ENCODE measurements at regions not wholly inside any gene's neighbourhood (a gene's known extent, or its start where the extent isn't known, plus 50 kb on each side); places are given as distances from the start of the nearest gene placed in this dataset.
"Not testable (repeated sequence)": the region's sequence is repeated elsewhere in the genome, so short reads cannot be mapped to it uniquely, and the experiment has no call there.

GRCh38 chr2:207230261-207231105, 64.7 kb upstream of the KLF7 start:
- Mint-ChIP-seq H3K36me3 (ENCODE audit: low read depth) (no peaks in the 10 kb centered on the region), H3K27ac (no peak overlapping the region), H3K4me1 (peaks cover 7% of the 10 kb centered on the region), H3K27me3 (peaks cover 2% of the 10 kb centered on the region), H3K4me3 (no peak overlapping the region), H3K9me3 (peaks cover 4% of the 10 kb centered on the region)
- DNase-seq, result no peak
- no peak for ATAC-seq (ENCODE audit: low read depth)
- intact Hi-C loops (cut with micrococcal nuclease), result no loop called here
- TF ChIP-seq CTCF (IDR thresholded peaks at IDR 0.05), result no peak
- ChIA-PET CTCF (no interaction called here), POLR2A (no interaction called here)

GRCh38 chr2:207231106-207231865, 65.5 kb upstream of the KLF7 start:
- intact Hi-C loops (cut with micrococcal nuclease), result no loop called here
- no peak overlapping the region for H3K27ac Mint-ChIP-seq
- H3K9me3 Mint-ChIP-seq, result peaks cover 4% of the 10 kb centered on the region
- H3K36me3 Mint-ChIP-seq (ENCODE audit: low read depth), result no peaks in the 10 kb centered on the region
- H3K4me1 Mint-ChIP-seq, result peaks cover 7% of the 10 kb centered on the region
- no peak for TF ChIP-seq CTCF (IDR thresholded peaks at IDR 0.05)
- DNase-seq (no peak), ATAC-seq (ENCODE audit: low read depth) (no peak)
- POLR2A ChIA-PET, result no interaction called here
- CTCF ChIA-PET, result no interaction called here
- no peak overlapping the region for H3K4me3 Mint-ChIP-seq
- peaks cover 2% of the 10 kb centered on the region for H3K27me3 Mint-ChIP-seq

GRCh38 chr2:207231967-207232366, 66.2 kb upstream of the KLF7 start:
- no peak for ATAC-seq (ENCODE audit: low read depth)
- intact Hi-C loops (cut with micrococcal nuclease), result no loop called here
- Mint-ChIP-seq H3K4me1 (peaks cover 7% of the 10 kb centered on the region), H3K4me3 (no peak overlapping the region), H3K27ac (no peak overlapping the region), H3K9me3 (peaks cover 4% of the 10 kb centered on the region), H3K36me3 (ENCODE audit: low read depth) (no peaks in the 10 kb centered on the region), H3K27me3 (peaks cover 2% of the 10 kb centered on the region)
- no peak for DNase-seq
- ChIA-PET CTCF (no interaction called here), POLR2A (no interaction called here)
- no peak for TF ChIP-seq CTCF (IDR thresholded peaks at IDR 0.05)

GRCh38 chr2:207233141-207233540, 67.4 kb upstream of the KLF7 start:
- H3K27ac Mint-ChIP-seq; intact Hi-C loops (cut with micrococcal nuclease); CTCF ChIA-PET; H3K27me3 Mint-ChIP-seq; ATAC-seq (ENCODE audit: low read depth); H3K4me1 Mint-ChIP-seq; DNase-seq; H3K9me3 Mint-ChIP-seq; H3K4me3 Mint-ChIP-seq; H3K36me3 Mint-ChIP-seq (ENCODE audit: low read depth): not testable (repeated sequence)
- POLR2A ChIA-PET, result interaction anchor here (0.6 kb wide), 1 partner anchor 81 kb away, joined by 3 read pairs; no protein-coding TSS in a partner anchor

- CTCF ChIA-PET, result no interaction called here
- H3K36me3 Mint-ChIP-seq (ENCODE audit: low read depth), result no peaks in the 10 kb centered on the region
- intact Hi-C loops (cut with micrococcal nuclease), result no loop called here
- peaks cover 4% of the 10 kb centered on the region for H3K9me3 Mint-ChIP-seq
- no peak overlapping the region for H3K4me3 Mint-ChIP-seq
- no peak overlapping the region for H3K27ac Mint-ChIP-seq
- DNase-seq, result no peak
- H3K27me3 Mint-ChIP-seq, result peaks cover 2% of the 10 kb centered on the region
- H3K4me1 Mint-ChIP-seq, result peaks cover 7% of the 10 kb centered on the region
- TF ChIP-seq CTCF (IDR thresholded peaks at IDR 0.05), result no peak
- POLR2A ChIA-PET, result no interaction called here
- no peak for ATAC-seq (ENCODE audit: low read depth)
Measured at GRCh38 chr2:207233731-207234130, 68.0 kb upstream of the KLF7 start.

Data from activated B cell treated with CpG ODN at 0.5 μM for 24 hours (primary cell).